ENCODE measurements at regions not wholly inside any gene's neighbourhood (a gene's known extent, or its start where the extent isn't known, plus 50 kb on each side); places are given as distances from the start of the nearest gene placed in this dataset.
A peak's percentile ranks its signal among the peaks of the same experiment; 100 is the strongest.

DNA sequence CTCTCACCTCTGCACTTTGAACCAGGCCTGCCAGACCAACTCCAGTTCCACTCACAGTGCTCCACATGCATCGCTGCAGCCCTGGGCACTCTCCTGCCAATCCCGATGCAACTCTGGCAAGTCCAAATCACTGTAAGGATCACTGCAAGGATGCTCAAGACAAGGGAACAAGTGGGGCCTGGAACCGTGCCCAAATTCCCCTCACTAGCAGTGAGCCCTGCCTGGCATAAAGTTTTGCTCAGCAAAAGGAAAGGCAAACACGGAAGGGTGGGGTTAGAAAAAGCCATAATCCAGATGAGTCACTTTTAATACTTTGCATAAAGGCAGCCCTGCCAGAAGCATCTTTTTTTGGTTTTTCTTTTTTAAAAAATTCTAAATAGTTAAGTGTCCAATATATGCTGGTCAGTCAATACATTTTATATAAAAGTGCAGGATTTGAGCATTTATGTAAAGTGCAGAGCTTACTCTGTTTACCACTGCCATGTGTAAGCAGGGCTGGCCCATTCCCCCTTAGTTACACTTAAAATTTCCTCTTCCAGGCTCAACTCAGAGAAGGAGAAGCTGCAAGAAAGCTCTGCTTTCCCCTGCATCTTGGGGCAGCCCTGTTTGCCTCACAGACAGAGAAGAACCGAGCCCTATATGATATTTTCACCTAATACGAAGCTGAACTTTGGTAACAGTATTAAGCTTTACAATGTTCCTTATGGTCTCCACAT, 102.2 kb downstream of the CD47 start:
- peak in 4 of 5 donors; percentile 18 to 52 (median 28) for DNase-seq
- intact Hi-C loops (cut with DNase I) = no loop called here
- no peaks in the 10 kb centered on the region for H3K27me3 ChIP-seq

DNA sequence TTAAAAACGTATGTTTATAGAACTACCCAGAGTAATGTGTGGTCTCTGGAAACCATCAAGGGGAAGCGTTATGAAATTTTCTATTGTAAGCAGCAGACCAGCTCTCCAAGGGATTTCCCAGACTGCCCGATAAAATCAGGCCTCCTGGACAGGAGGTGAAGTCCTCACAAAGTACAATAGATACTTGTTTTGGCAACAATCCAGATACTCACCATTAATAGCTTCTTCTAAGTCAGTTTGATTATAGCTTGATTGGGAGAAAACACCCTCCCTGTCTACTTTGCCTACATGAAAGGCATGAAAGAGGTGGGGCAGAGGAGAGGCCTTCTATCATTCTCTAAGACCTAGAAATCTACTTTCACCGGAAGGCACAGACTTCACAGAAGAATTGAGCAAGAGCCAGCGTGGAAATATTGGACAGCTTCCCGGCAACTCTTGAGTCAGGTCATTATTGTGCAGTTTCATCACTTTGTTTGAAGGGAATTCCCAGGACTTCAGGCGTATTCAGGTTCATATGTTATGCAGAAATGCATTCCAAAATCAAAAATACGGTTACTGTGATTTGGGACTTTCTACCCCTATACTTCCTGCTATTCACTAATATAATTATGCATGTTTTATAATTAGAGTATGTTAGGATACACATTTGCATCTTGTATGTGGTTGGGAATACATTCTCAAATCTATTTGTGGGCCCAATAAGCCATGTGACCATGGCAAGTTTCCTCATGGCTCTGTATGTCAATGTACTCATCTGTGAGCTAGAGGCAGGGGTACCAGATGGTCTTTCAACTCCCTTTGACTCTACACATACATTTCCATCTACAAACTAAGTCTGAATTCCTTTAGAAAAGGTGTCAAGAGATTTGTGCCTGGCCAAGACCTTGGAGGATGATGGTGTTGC, 103.5 kb downstream of the CD47 start:
- Histone ChIP-seq H3K9me3 (no peaks in the 10 kb centered on the region), H3K36me3 (no peaks in the 10 kb centered on the region), H3K4me1 (ENCODE audit: insufficient read depth) (peaks cover 4% of the 10 kb centered on the region), H3K27ac (peak overlapping the region in 1 of 2 donors; percentile 20), H3K27me3 (no peaks in the 10 kb centered on the region), H3K4me3 (no peak overlapping the region)
- no peak for TF ChIP-seq EP300 (IDR thresholded peaks at IDR 0.05)
- TF ChIP-seq POLR2A (IDR thresholded peaks at IDR 0.05) = no peak
- TF ChIP-seq, protein P1, sequence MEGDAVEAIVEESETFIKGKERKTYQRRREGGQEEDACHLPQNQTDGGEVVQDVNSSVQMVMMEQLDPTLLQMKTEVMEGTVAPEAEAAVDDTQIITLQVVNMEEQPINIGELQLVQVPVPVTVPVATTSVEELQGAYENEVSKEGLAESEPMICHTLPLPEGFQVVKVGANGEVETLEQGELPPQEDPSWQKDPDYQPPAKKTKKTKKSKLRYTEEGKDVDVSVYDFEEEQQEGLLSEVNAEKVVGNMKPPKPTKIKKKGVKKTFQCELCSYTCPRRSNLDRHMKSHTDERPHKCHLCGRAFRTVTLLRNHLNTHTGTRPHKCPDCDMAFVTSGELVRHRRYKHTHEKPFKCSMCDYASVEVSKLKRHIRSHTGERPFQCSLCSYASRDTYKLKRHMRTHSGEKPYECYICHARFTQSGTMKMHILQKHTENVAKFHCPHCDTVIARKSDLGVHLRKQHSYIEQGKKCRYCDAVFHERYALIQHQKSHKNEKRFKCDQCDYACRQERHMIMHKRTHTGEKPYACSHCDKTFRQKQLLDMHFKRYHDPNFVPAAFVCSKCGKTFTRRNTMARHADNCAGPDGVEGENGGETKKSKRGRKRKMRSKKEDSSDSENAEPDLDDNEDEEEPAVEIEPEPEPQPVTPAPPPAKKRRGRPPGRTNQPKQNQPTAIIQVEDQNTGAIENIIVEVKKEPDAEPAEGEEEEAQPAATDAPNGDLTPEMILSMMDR (IDR thresholded peaks at IDR 0.05) = no peak
- peak; percentile 75 to 89 (median 81) for DNase-seq
- intact Hi-C loops (cut with DNase I) = no loop called here
- 7 to 9% (median 7%) methylated on average over 8 of the region's 8 CpGs for WGBS, 3 donors

More for the DNA sequence above, 102.2 kb downstream of the CD47 start:
- no peaks in the 10 kb centered on the region for H3K36me3 ChIP-seq
- TF ChIP-seq EP300 (IDR thresholded peaks at IDR 0.05) (no peak), POLR2A (IDR thresholded peaks at IDR 0.05) (no peak)
- TF ChIP-seq, protein P1 (IDR thresholded peaks at IDR 0.05) = no peak
- WGBS, 3 donors = 63 to 75% (median 71%) methylated on average over 6 of the region's 6 CpGs
- no peaks in the 10 kb centered on the region for H3K9me3 ChIP-seq
- no peak overlapping the region for H3K4me3 ChIP-seq
- no peak overlapping the region for H3K27ac ChIP-seq
- peaks cover 4% of the 10 kb centered on the region for H3K4me1 ChIP-seq (ENCODE audit: insufficient read depth)

DNA sequence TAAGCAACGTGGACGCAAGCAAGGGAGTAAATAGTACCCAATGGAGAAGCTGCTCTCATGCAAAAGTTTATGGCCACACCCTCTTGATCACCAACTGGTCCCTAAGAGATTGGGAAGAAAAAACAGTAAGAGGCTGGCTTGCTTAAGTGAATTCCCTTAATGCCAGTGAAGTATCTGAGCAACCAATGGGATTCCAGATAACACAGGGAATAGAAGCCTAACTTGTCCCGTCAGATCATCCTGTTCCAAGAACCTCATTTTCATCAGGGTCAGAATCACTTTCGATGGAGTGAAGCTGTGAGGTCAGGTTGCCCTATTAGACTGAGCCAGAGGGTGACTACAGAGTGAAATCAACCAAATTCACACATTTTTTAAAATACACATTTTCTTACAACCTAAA, 104.3 kb downstream of the CD47 start:
- TF ChIP-seq POLR2A (IDR thresholded peaks at IDR 0.05) (no peak), EP300 (IDR thresholded peaks at IDR 0.05) (no peak)
- TF ChIP-seq, protein P1 (IDR thresholded peaks at IDR 0.05) = no peak
- Histone ChIP-seq H3K9me3 (no peaks in the 10 kb centered on the region), H3K4me1 (ENCODE audit: insufficient read depth) (peaks cover 4% of the 10 kb centered on the region), H3K27ac (peak overlapping the region in 1 of 2 donors; percentile 20), H3K27me3 (no peaks in the 10 kb centered on the region), H3K4me3 (no peak overlapping the region), H3K36me3 (no peaks in the 10 kb centered on the region)
- no peak for DNase-seq
- 35 to 41% (median 41%) methylated on average over 4 of the region's 4 CpGs for WGBS, 3 donors
- intact Hi-C loops (cut with DNase I) = no loop called here

DNA sequence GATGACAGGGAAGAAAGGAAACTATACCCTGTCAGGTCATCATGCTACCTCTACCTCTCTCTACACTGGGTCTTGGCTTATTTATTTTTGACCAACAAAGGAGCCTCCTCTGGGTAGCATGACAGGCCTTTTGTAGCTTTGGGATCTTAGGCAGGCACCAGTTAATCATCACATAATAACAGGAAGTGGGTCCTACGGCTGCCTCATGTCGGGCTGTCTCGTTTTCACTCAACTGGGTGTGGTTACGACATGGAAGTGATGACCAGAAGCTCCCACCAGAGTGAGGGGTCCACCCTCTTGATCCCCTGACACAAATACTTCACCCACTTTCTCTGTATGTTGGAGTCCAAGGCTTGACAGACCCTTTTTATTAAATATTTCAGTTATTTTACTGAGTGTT, 105.3 kb downstream of the CD47 start:
- H3K4me3 ChIP-seq = no peak overlapping the region
- H3K27ac ChIP-seq = no peak overlapping the region
- WGBS, 3 donors = 82 to 92% (median 83%) methylated on average over 4 of the region's 4 CpGs
- H3K9me3 ChIP-seq = no peaks in the 10 kb centered on the region
- TF ChIP-seq, protein P1 (IDR thresholded peaks at IDR 0.05) = no peak
- TF ChIP-seq POLR2A (IDR thresholded peaks at IDR 0.05) (no peak), EP300 (IDR thresholded peaks at IDR 0.05) (no peak)
- H3K36me3 ChIP-seq = no peaks in the 10 kb centered on the region
- DNase-seq = no peak
- no peaks in the 10 kb centered on the region for H3K27me3 ChIP-seq
- H3K4me1 ChIP-seq (ENCODE audit: insufficient read depth) = peaks cover 4% of the 10 kb centered on the region
- intact Hi-C loops (cut with DNase I) = no loop called here
